HUES64 (cell line): ENCODE measurements at regions not wholly inside any gene's neighbourhood (a gene's known extent, or its start where the extent isn't known, plus 50 kb on each side); places are given as distances from the start of the nearest gene placed in this dataset.

Source experiments
- H3K27ac ChIP-seq: 2 replicates; pipeline ENCODE4 v1.7.0; 2013; ENCODE audit warnings: low read depth, low read length, inconsistent platforms
- H3K27me3 ChIP-seq: 2 replicates; pipeline ENCODE4 v1.6.1; 2013; ENCODE audit warnings: mild to moderate bottlenecking, low read length; ENCODE audit not compliant: insufficient read depth
- H3K36me3 ChIP-seq: 2 replicates; pipeline ENCODE4 v1.6.1; 2013; ENCODE audit warnings: mild to moderate bottlenecking, low read length; ENCODE audit not compliant: insufficient read depth
- H3K4me1 ChIP-seq: 2 replicates; pipeline ENCODE4 v1.6.1; 2013; ENCODE audit warnings: mild to moderate bottlenecking, low read length, moderate library complexity; ENCODE audit not compliant: insufficient read depth
- H3K4me3 ChIP-seq: 2 replicates; pipeline ENCODE4 v1.5.1; 2013; ENCODE audit warnings: mild to moderate bottlenecking, low read length, moderate library complexity
- H3K9ac ChIP-seq: 2 replicates; pipeline ENCODE4 v1.6.1; 2013; ENCODE audit warnings: mild to moderate bottlenecking, low read depth, low read length
- H3K9me3 ChIP-seq: 2 replicates; pipeline ENCODE4 v1.6.1; 2013; ENCODE audit warnings: low read depth, low read length; ENCODE audit not compliant: insufficient read depth
- WGBS: fragments of 150-250, 120-280 bp; methylation state at CpG from one replicate; pipeline ENCODE4 v1.1.7; 2013; ENCODE audit warnings: missing lambda C conversion rate; 5-methylcytosine and 5-hydroxymethylcytosine counted together

- WGBS: 40% methylated on average over 3 of the region's 3 CpGs
- Histone ChIP-seq H3K27ac (no peak overlapping the region), H3K4me1 (peaks cover 16% of the 10 kb centered on the region), H3K36me3 (no peaks in the 10 kb centered on the region), H3K27me3 (no peaks in the 10 kb centered on the region), H3K9me3 (no peaks in the 10 kb centered on the region), H3K9ac (no peak overlapping the region), H3K4me3 (no peak overlapping the region)
Observed at GRCh38 chr10:29127731-29128130, 161.1 kb upstream of the LYZL1 start.

DNA sequence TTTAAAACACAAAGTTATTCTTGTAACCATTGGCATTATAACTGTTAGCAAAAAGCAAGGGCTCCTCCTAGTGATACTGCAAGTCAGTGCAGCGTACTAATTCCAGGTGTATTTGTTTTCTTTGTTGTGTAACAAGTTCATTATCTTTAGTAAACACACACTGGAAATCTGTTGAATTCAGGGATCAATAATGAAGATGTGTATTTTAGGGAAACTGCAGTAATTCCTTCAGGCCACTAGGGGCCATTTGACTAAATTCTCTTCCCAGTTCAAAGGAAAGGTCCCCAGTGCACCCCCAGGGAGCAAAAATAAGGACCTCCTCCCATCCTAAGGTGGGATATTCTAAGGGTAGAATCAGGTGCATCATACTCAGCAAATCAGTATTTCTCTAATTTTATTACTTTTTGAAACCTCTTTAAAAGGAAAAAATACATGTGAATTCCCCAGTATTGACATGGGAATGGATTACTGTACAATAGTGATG is 158.6 kb upstream of the LYZL1 start:
- WGBS: no CpG with 5 or more reads among the region's 1 CpG
- H3K27me3 ChIP-seq: no peaks in the 10 kb centered on the region

DNA sequence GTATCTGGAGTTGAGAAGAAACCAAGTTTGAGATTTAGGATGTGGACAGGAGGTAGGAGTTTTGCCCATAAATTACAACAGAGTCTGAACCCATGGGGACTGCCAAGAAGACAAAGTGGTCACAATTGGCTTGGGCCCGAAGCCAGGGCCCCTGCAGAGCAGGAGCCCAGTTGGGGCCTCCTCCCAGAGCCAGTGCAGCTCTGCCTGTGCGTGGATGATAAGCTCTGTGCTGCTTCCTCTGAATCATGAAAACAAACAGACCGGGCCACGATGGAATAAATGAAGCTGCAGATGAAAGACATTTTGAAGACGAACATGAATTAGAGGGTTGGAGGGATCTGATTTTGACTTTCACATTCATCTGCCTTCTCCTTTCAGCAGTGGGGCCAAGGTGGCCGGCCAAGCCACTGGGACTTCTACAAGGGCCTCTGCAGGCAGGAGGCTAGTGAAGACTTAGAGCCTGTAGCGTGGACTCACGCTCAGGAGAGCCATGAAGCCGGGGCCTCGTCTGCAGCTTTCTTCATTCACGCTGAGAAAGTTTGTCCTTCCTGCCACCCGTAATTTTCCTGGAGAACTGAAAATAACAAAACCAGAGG is 156.8 kb upstream of the LYZL1 start:
- Histone ChIP-seq H3K27me3 (no peaks in the 10 kb centered on the region), H3K9me3 (no peaks in the 10 kb centered on the region), H3K9ac (no peak overlapping the region), H3K4me1 (peaks cover 9% of the 10 kb centered on the region), H3K27ac (no peak overlapping the region), H3K36me3 (no peaks in the 10 kb centered on the region), H3K4me3 (no peak overlapping the region)
- 95% methylated on average over 12 of the region's 12 CpGs for WGBS

More for the DNA sequence above, 158.6 kb upstream of the LYZL1 start:
- Histone ChIP-seq H3K9me3 (no peaks in the 10 kb centered on the region), H3K4me1 (peaks cover 16% of the 10 kb centered on the region), H3K9ac (no peak overlapping the region), H3K36me3 (no peaks in the 10 kb centered on the region), H3K4me3 (no peak overlapping the region), H3K27ac (no peak overlapping the region)

DNA sequence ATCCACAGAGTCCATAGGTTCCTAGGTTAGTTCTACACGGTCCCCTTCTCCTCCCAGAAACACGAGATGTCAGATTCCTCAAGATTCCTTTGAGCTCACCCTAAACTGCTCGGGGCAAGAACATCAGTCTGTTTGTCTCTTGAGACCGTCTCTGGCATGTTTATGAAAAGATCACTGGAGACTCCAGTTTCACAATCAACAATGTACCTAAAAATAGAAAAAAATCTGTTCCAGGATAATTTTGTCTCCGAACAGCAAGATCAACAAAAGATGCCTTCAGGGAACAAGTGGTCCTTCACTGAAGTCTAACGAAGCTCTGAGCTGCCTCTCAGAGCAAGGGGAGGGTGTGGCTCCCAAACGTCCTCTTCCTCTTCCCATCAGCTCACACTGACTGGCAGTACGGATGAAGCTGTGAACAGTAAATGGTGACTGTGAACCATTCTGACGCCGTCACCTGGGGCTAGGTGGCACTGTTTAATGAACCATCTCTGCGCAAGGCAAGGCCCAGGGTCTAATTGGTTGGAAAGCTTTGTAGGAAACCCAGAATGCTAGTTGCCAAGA is 156.2 kb upstream of the LYZL1 start:
- H3K4me1 ChIP-seq: peaks cover 3% of the 10 kb centered on the region
- no peak overlapping the region for H3K27ac ChIP-seq
- H3K27me3 ChIP-seq: no peaks in the 10 kb centered on the region
- no peak overlapping the region for H3K9ac ChIP-seq
- whole genome bisulfite sequencing: 87% methylated on average over 11 of the region's 11 CpGs
- H3K36me3 ChIP-seq: no peaks in the 10 kb centered on the region
- no peak overlapping the region for H3K4me3 ChIP-seq
- no peaks in the 10 kb centered on the region for H3K9me3 ChIP-seq

DNA sequence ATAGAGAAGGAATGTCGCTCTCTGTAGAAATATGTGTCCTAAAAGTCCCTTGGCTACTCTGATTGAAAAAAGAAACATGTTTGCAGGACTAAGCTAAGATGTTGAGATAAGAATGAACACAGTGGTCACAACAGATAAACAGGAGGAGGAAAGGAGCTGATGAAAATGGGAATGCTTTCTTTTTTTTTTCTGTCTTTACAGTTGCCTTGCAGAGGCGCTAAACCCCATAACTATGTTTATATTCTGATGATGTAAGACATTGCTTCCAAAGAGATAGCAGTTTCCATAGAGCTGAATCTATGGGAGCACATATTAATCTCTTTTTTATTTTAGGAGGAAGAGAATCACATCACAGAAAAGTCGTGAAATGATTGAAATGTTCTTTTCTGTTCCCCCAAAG is 153.5 kb upstream of the LYZL1 start:
- no peaks in the 10 kb centered on the region for H3K36me3 ChIP-seq
- WGBS: 86% methylated on average over 2 of the region's 3 CpGs
- H3K4me3 ChIP-seq: no peak overlapping the region
- H3K27ac ChIP-seq: no peak overlapping the region
- H3K27me3 ChIP-seq: no peaks in the 10 kb centered on the region
- no peaks in the 10 kb centered on the region for H3K9me3 ChIP-seq
- no peak overlapping the region for H3K9ac ChIP-seq
- H3K4me1 ChIP-seq: peaks cover 8% of the 10 kb centered on the region

GRCh38 chr10:29136411-29136810 is 152.5 kb upstream of the LYZL1 start:
- 88% methylated on average over 1 of the region's 3 CpGs for WGBS
- Histone ChIP-seq H3K4me3 (no peak overlapping the region), H3K36me3 (no peaks in the 10 kb centered on the region)

GRCh38 chr10:29140151-29140550 is 148.7 kb upstream of the LYZL1 start:
- peaks cover 38% of the 10 kb centered on the region for H3K4me1 ChIP-seq
- H3K36me3 ChIP-seq: no peaks in the 10 kb centered on the region
- no peaks in the 10 kb centered on the region for H3K27me3 ChIP-seq
- no CpG with 5 or more reads among the region's 1 CpG for WGBS
- peak overlapping the region; percentile 51; the same call in 1 of the 2 replicates for H3K9ac ChIP-seq
- no peaks in the 10 kb centered on the region for H3K9me3 ChIP-seq
- no peak overlapping the region for H3K4me3 ChIP-seq
- H3K27ac ChIP-seq: peak overlapping the region; percentile 84

More at GRCh38 chr10:29136411-29136810, 152.5 kb upstream of the LYZL1 start:
- peaks cover 17% of the 10 kb centered on the region for H3K4me1 ChIP-seq
- H3K9ac ChIP-seq: no peak overlapping the region
- no peak overlapping the region for H3K27ac ChIP-seq
- no peaks in the 10 kb centered on the region for H3K9me3 ChIP-seq
- H3K27me3 ChIP-seq: no peaks in the 10 kb centered on the region

DNA sequence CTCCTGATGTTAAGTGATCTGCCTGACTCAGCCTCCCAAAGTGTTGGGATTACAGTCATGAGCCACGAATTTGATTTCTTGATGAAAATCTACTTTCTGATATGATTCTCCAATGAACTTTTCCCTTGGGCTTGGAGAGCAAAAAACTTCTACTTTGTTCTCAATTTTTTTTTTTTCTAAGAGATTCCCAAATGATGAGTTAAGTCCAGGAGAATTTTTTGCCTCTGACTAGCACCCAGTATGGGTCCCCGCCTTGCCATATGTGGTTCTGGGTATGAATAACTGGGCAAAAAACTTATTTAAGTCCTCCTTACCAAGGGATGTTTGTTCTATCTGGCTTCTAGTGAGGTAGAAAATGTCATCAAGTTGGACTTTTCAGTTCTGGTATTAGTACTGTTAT is 147.9 kb upstream of the LYZL1 start:
- peak overlapping the region; percentile 84 for H3K27ac ChIP-seq
- 66% methylated on average over 2 of the region's 2 CpGs for WGBS
- no peaks in the 10 kb centered on the region for H3K36me3 ChIP-seq
- H3K4me3 ChIP-seq: no peak overlapping the region; the same call in 1 of the 2 replicates
- peaks cover 38% of the 10 kb centered on the region for H3K4me1 ChIP-seq
- H3K9me3 ChIP-seq: no peaks in the 10 kb centered on the region
- no peaks in the 10 kb centered on the region for H3K27me3 ChIP-seq
- H3K9ac ChIP-seq: peak overlapping the region; percentile 43; the same call in 1 of the 2 replicates

DNA sequence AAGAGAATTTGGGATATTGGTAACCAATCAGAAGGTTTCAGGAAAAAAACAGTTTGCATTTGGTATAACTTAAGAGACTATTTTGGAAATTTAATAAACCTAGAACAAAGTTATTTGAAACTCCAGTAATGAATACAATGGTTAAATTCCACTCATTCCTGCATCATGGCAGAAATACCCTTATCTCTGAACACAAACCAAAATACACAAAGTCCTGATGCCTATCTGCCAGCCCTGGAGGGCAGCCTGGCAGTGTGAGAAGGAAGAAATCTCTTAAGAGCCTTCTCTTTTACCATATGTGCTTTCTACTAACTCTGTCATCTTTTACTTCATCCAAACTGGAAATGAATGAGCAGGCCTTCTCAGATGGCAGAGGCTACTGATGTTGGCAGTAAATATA is 147.1 kb upstream of the LYZL1 start:
- Histone ChIP-seq H3K4me3 (no peak overlapping the region; the same call in 1 of the 2 replicates), H3K9ac (peak overlapping the region; percentile 43; the same call in 1 of the 2 replicates), H3K27me3 (no peaks in the 10 kb centered on the region), H3K36me3 (no peaks in the 10 kb centered on the region), H3K27ac (peak overlapping the region; percentile 84), H3K9me3 (no peaks in the 10 kb centered on the region), H3K4me1 (peaks cover 38% of the 10 kb centered on the region)

- H3K27ac ChIP-seq: no peak overlapping the region; the same call in 1 of the 2 replicates
- H3K4me3 ChIP-seq: peak overlapping the region; percentile 49
- no peaks in the 10 kb centered on the region for H3K27me3 ChIP-seq
- no peaks in the 10 kb centered on the region for H3K9me3 ChIP-seq
- H3K36me3 ChIP-seq: no peaks in the 10 kb centered on the region
- peaks cover 38% of the 10 kb centered on the region for H3K4me1 ChIP-seq
- WGBS: 72% methylated on average over 29 of the region's 29 CpGs
- peak overlapping the region; percentile 47 for H3K9ac ChIP-seq
Observed at GRCh38 chr10:29142516-29143314, 146.2 kb upstream of the LYZL1 start.

GRCh38 chr10:29144126-29144525 is 144.7 kb upstream of the LYZL1 start:
- Histone ChIP-seq H3K36me3 (no peaks in the 10 kb centered on the region), H3K4me3 (peak overlapping the region; percentile 49; the same call in 1 of the 2 replicates), H3K27ac (no peak overlapping the region), H3K9ac (no peak overlapping the region), H3K9me3 (no peaks in the 10 kb centered on the region), H3K27me3 (no peaks in the 10 kb centered on the region), H3K4me1 (peaks cover 38% of the 10 kb centered on the region)
- 84% methylated on average over 2 of the region's 2 CpGs for WGBS
